ENCODE measurements at regions not wholly inside any gene's neighbourhood (a gene's known extent, or its start where the extent isn't known, plus 50 kb on each side); places are given as distances from the start of the nearest gene placed in this dataset.

GRCh38 chr11:98194611-98195010 is 826.1 kb upstream of the CNTN5 start:
- Histone ChIP-seq H2BK5ac (ENCODE audit: low read depth, low read length, poor library complexity, severe bottlenecking) (no peak overlapping the region), H3K79me1 (ENCODE audit: low read depth in 1 of 2, low read length in 2 of 2) (no peaks in the 10 kb centered on the region), H3K23ac (ENCODE audit: low read depth, low read length) (no peak overlapping the region), H3K9me1 (ENCODE audit: insufficient read depth, low read length) (no peaks in the 10 kb centered on the region), H4K5ac (ENCODE audit: low read depth, low read length) (no peak overlapping the region), H3K27me3 (ENCODE audit: control insufficient read depth, insufficient read depth, low read length) (no peaks in the 10 kb centered on the region), H4K20me1 (ENCODE audit: insufficient read depth, low read length) (no peaks in the 10 kb centered on the region), H3K9ac (ENCODE audit: low read depth, low read length) (no peak overlapping the region), H4K91ac (ENCODE audit: insufficient read depth, low read depth, low read length) (no peak overlapping the region), H3K36me3 (ENCODE audit: control insufficient read depth, insufficient read depth, low read length) (no peaks in the 10 kb centered on the region), H2AK5ac (ENCODE audit: low read depth, low read length) (no peak overlapping the region), H3K18ac (ENCODE audit: low read depth, low read length) (no peak overlapping the region), H2BK20ac (ENCODE audit: low read depth, low read length) (no peak overlapping the region), H2AK9ac (replicated peaks; ENCODE audit: low read depth, low read length, poor library complexity) (no peak overlapping the region), H3K4me1 (ENCODE audit: control insufficient read depth, insufficient read depth, low read length) (no peaks in the 10 kb centered on the region), H3K27ac (ENCODE audit: insufficient read depth, low read length) (no peak overlapping the region), H3K56ac (ENCODE audit: extremely low read depth, insufficient read depth, low read length) (no peak overlapping the region), H4K8ac (ENCODE audit: low read depth in 2 of 2, low read length in 2 of 2) (no peak overlapping the region), H3K4me3 (ENCODE audit: insufficient read depth, low read depth, low read length) (no peak overlapping the region), H2AFZ (replicated peaks; ENCODE audit: low read length, poor library complexity) (no peak overlapping the region), H3K4me2 (ENCODE audit: low read depth, low read length) (no peak overlapping the region), H2BK15ac (ENCODE audit: low read depth, low read length) (no peak overlapping the region), H3K9me3 (ENCODE audit: control insufficient read depth, insufficient read depth, low read length) (no peaks in the 10 kb centered on the region), H3K4ac (ENCODE audit: low read depth, low read length) (no peak overlapping the region), H2BK120ac (ENCODE audit: low read depth, low read length) (no peak overlapping the region), H3K14ac (replicated peaks; ENCODE audit: low read depth, low read length) (no peak overlapping the region)
- ATAC-seq (ENCODE audit: low read depth) (no peak), DNase-seq (no peak)
- CTCF ChIA-PET = no interaction called here
- intact Hi-C loops (cut with micrococcal nuclease) (no loop called here), in situ Hi-C loops (cut with MboI; ENCODE audit: low sequenced_read_pairs) (no loop called here), dilution Hi-C loops (cut with HindIII; ENCODE audit: low sequenced_read_pairs, unreplicated experiment) (no loop called here)
- no peak for TF ChIP-seq MAFK (IDR thresholded peaks at IDR 0.05; ENCODE audit: low read depth, low read length)
- no peak for TF ChIP-seq BHLHE40 (IDR thresholded peaks at IDR 0.05; ENCODE audit: low read depth, low read length)
- BruUV-seq (replicated peaks) = no TSS peak
- no CpG with 5 or more reads among the region's 7 CpGs for WGBS, 2 experiments (ENCODE audit: extremely low coverage in 2 of 2, insufficient read length in 1 of 2)
- POLR2A ChIA-PET (ENCODE audit: unreplicated experiment) = no interaction called here

All from IMR-90 (cell line).